ENCODE measurements at regions not wholly inside any gene's neighbourhood (a gene's known extent, or its start where the extent isn't known, plus 50 kb on each side); places are given as distances from the start of the nearest gene placed in this dataset.

- TF ChIP-seq CTCF (IDR thresholded peaks at IDR 0.05) = no peak
- TF ChIP-seq POLR2A (IDR thresholded peaks at IDR 0.05) = no peak
These were observed 1269.7 kb upstream of the SPRY2 start for GRCh38 chr13:81610644-81611043.
